ENCODE measurements at regions not wholly inside any gene's neighbourhood (a gene's known extent, or its start where the extent isn't known, plus 50 kb on each side); places are given as distances from the start of the nearest gene placed in this dataset.

DNA sequence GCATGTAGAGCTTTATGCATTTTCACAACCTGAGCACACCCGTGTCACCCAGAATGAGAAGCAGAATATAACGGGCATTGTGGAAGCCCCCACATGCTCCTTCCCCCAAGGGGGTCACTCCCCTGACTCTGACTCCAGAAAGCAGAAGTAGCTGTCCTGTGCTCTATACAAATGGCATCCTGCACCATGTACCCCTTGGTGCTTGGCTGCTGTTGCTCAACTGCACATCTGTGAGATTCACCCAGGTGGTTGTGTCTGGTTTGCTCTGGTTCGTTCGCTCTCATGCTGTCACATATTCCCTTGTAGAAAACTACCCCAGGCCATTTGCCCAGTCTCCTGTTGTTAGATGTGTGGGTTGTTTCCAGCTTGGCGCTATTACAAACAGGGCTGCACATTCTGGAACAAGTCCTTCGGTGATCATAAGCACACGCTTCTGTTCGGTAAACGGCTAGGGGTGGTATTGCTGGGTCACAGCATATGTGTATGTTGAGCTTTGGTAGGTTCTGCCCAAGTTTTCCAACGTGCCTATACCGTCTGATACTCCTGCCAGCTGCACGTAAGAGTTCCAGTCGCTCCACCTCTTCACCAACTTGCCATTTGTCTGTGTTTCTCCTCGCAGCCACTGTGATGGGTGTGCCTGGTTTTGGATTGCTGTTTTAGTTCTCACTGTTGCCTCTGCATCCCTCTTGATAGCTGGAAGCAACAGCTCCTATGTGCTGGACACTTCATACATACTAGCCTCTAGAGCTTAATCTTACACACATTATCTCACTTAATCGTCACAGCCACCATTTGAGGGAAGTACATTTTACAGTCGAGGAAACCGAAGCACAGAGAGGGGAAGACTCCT is 65.4 kb upstream of the SLC6A6 start:
- no peak for DNase-seq (ENCODE audit: low read depth)

DNA sequence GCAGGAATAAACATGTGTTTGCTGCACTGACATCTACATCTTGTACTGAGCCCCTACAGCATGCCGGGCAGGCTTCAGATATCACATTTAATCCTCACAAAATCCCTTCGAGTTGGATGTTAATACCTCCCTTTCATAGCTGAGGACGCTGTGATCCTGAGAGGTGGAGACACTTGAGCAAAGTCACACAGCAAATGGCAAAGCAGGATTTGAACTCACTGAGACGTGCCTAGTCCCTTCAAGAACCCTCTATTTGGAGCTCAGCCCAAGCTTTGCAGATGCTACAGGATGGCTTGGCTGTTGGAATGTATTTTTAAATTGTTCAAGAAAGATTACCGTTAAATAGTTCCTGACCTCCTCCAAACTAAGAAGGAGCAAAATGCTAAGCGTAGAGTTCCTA is 64.6 kb upstream of the SLC6A6 start:
- DNase-seq (ENCODE audit: low read depth): no peak

DNA sequence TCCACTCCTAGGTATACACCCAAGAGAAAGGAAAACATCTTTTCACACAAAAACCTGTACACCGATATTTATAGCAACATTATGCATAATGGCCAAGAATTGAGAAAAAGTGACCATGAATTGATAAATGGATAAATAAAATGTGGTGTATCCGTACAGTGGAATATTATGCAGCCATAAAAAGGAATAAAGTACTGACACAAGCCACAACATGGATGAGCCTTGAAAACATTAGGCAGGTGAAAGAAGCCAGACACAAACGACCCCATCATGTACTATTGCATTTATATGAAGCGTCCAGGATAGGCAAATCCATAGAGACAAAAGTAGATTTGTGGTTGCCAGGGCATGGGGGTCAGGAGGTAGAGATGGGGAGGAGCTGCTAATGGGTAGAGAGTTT is 64.2 kb upstream of the SLC6A6 start:
- no peak for DNase-seq (ENCODE audit: low read depth)

GRCh38 chr3:14338898-14339458 is 63.4 kb upstream of the SLC6A6 start:
- no peak for DNase-seq (ENCODE audit: low read depth)

DNA sequence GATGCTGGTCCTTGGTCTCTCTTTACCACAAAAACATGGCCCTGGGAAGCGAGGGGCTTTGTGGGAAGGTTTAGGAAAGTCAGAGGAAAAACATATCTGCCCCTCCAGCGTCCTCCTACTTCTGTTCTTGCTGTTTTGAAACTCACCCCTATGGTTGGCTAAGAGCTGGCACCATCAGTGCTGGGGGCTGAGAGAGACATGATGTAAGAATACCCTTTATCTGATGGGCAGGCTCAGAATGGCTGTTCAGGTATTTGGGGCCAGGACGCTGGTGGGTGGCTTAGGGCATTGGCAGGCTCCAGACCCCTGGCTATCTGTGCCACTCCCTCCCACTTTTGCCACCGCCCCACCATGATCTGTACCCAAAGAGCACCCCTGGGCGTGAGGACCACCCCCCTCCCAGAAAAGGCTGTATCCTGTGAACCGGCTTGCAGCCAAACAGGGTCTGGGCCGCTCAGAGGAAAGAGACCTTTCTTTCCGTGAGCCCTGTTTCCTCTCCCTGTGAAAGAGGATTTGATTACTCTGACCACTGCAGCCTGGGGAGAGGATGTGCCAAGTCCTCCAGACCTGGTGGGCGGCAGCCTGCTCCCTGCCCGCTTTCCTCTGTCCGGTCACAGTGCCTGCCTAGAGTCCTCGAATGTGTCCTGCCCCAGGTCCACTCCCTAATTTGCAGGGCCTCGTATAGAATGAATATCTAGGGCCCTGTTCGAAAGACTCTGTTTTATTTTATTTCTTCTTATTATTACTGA is 61.3 kb upstream of the SLC6A6 start:
- no peak for DNase-seq (ENCODE audit: low read depth)

- DNase-seq (ENCODE audit: low read depth): no peak
These were observed 58.9 kb upstream of the SLC6A6 start for GRCh38 chr3:14343338-14344112.

DNA sequence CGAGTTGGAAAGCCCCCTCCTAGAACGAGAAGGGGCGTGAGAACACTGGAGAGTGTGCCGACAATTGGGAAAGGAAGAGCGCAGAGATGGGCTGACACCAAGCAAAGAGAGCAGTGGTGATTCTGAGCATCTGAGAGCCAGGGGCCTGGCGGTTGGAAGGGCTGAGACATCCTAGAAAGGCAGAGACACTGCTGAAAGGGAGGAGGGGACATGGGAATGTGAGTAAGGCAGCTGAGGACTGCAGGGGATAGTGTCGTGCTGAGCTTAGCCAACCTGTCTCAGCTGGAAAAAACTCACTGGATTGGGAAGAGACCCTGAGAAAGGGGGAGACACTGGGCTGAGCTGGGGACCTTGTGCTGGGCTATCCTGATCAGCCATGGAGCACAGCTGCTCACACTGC is 58.1 kb upstream of the SLC6A6 start:
- no peak for DNase-seq (ENCODE audit: low read depth)

DNA sequence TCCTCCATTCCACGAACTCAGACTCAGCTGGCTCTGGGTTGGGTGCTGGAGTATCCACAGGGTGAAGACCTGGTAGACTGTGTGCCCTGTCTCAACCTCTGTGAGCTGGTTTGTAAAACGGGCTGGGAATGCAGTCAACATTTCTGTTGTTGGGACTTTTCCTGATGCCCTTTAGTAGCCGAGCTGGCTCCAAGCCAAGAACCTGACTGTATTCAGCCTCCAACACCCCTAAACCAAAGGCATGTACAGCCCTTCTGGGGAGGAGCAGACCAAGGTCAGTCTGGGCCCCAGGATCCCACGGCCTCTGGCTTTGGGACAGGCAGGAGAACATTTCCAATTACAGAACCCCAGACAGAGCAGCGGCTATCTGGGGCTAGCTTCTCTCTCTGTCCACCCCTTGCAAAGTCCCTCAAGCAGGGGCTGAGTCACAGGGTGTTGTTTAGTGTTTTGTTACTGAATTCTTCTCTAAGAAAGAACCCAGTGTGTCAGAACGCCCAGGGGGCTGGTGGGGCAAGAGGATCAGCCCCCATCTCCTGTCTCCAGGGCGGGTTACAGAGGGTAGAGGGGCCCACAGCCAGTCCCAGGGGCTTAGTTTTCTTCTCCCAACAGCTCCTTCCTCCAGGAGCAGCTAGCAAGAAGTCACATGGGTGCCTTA is 56.8 kb upstream of the SLC6A6 start:
- DNase-seq (ENCODE audit: low read depth): no peak

GRCh38 chr3:14346191-14346590 is 56.2 kb upstream of the SLC6A6 start:
- DNase-seq (ENCODE audit: low read depth): no peak

DNA sequence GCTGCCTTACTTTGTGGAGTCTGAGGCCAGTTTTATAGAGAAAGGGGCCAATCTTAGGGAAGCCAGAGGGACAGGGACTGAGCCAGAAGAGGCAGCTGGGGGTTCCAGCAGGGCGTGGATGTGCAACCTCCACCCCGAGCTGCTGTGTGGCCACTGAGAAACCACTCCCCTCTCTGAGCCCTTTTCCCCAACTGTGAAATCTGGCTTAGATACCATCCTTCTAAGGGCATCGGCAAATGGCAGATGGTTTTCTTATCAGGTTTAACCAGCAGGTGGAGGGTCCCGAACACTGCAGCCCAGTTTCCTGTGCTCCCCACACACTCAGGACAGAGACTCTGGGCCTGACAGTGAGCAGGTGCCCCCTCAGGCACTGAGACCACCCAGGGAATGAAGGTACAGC is 55.8 kb upstream of the SLC6A6 start:
- DNase-seq (ENCODE audit: low read depth): no peak

DNA sequence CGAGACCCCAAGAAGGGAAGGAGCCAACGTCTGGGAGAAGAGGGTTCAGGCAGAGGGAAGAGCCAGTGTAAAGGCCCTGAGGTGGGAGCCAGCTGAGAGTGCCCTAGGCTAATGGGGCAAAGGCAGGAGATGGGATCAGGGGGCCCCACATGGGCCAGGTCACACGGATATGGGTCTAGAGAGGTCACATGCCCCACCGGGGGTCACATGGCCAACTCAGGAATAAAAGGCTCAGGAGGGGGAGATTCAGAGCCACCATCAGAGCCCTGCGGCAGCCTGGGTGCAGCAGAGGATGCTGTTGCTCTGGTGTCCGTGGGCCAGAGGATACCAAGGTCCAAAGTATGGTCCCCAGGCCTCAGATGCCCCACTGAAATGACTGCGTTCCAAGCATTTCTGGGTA is 55.3 kb upstream of the SLC6A6 start:
- DNase-seq (ENCODE audit: low read depth): no peak

- DNase-seq (ENCODE audit: low read depth): no peak
These were observed 50.8 kb upstream of the SLC6A6 start for GRCh38 chr3:14351617-14352001.

- no peak for DNase-seq (ENCODE audit: low read depth)
These were observed 50.3 kb upstream of the SLC6A6 start for GRCh38 chr3:14352002-14352627.

Measured in GM04503 (cell line).